ENCODE measurements at regions not wholly inside any gene's neighbourhood (a gene's known extent, or its start where the extent isn't known, plus 50 kb on each side); places are given as distances from the start of the nearest gene placed in this dataset.

DNA sequence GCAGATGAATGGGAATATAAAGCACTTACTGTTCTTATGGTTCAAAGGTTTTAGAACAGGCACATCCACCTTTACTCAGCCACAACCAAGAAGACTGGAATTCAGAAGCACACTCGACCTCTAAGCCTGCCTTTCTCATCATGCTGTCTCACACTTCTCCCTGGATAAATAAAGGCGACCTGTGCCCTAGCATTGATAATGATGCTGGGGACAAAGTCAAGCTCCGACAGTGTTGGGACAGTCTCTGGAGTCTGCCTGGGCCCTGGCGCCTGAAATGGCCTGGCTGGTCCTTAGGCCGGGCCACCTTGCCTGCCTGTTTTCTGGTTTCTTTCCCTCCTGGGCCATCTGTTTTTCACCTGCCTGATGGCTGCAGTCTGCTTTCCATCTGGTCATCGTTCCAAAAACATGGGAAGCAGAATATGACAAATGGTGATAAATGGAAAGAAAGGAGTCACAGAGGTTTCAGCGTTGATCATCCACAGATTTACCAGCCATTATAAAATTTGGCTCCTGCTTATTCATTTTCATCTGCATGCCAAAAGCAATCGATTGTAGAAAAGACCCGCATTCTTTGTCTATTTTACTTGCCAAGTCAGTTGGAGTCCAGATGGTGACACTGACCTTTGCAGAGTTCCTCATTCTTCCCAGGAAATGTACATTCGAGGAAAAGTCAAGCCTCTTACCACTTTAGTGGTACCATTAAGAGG lies 91.2 kb upstream of the KCNJ15 start:
- Histone ChIP-seq H3K27ac (ENCODE audit: insufficient read depth, low read length, poor library complexity, severe bottlenecking) (no peak overlapping the region), H3K4me1 (ENCODE audit: control insufficient read depth, insufficient read depth, low read length, poor library complexity, severe bottlenecking) (no peaks in the 10 kb centered on the region), H3K27me3 (replicated peaks; ENCODE audit: control insufficient read depth, insufficient read depth, low read length, poor library complexity, severe bottlenecking) (no peaks in the 10 kb centered on the region), H3K9me3 (ENCODE audit: control insufficient read depth, low read length) (no peaks in the 10 kb centered on the region), H3K4me3 (ENCODE audit: insufficient read depth, low read depth, low read length, poor library complexity, severe bottlenecking) (no peak overlapping the region), H3K36me3 (ENCODE audit: control insufficient read depth, insufficient read depth, low read length) (no peaks in the 10 kb centered on the region)
- no peak for DNase-seq

GRCh38 chr21:38166173-38166535 lies 90.6 kb upstream of the KCNJ15 start:
- H3K9me3 ChIP-seq (ENCODE audit: control insufficient read depth, low read length): no peaks in the 10 kb centered on the region
- DNase-seq: no peak
- H3K27ac ChIP-seq (ENCODE audit: insufficient read depth, low read length, poor library complexity, severe bottlenecking): no peak overlapping the region

GRCh38 chr21:38167345-38167744 lies 89.4 kb upstream of the KCNJ15 start:
- Histone ChIP-seq H3K4me1 (ENCODE audit: control insufficient read depth, insufficient read depth, low read length, poor library complexity, severe bottlenecking) (no peaks in the 10 kb centered on the region), H3K27me3 (replicated peaks; ENCODE audit: control insufficient read depth, insufficient read depth, low read length, poor library complexity, severe bottlenecking) (no peaks in the 10 kb centered on the region), H3K4me3 (ENCODE audit: insufficient read depth, low read depth, low read length, poor library complexity, severe bottlenecking) (no peak overlapping the region), H3K9me3 (ENCODE audit: control insufficient read depth, low read length) (no peaks in the 10 kb centered on the region), H3K36me3 (ENCODE audit: control insufficient read depth, insufficient read depth, low read length) (no peaks in the 10 kb centered on the region), H3K27ac (ENCODE audit: insufficient read depth, low read length, poor library complexity, severe bottlenecking) (no peak overlapping the region)
- no peak for DNase-seq

More at GRCh38 chr21:38166173-38166535, 90.6 kb upstream of the KCNJ15 start:
- Histone ChIP-seq H3K27me3 (replicated peaks; ENCODE audit: control insufficient read depth, insufficient read depth, low read length, poor library complexity, severe bottlenecking) (no peaks in the 10 kb centered on the region), H3K36me3 (ENCODE audit: control insufficient read depth, insufficient read depth, low read length) (no peaks in the 10 kb centered on the region), H3K4me3 (ENCODE audit: insufficient read depth, low read depth, low read length, poor library complexity, severe bottlenecking) (no peak overlapping the region), H3K4me1 (ENCODE audit: control insufficient read depth, insufficient read depth, low read length, poor library complexity, severe bottlenecking) (no peaks in the 10 kb centered on the region)

- no peak for DNase-seq
Measured at GRCh38 chr21:38170283-38170682, 86.5 kb upstream of the KCNJ15 start.

GRCh38 chr21:38170704-38171682 lies 85.8 kb upstream of the KCNJ15 start:
- H3K27me3 ChIP-seq (replicated peaks; ENCODE audit: control insufficient read depth, insufficient read depth, low read length, poor library complexity, severe bottlenecking): no peaks in the 10 kb centered on the region
- no peaks in the 10 kb centered on the region for H3K36me3 ChIP-seq (ENCODE audit: control insufficient read depth, insufficient read depth, low read length)
- no peak overlapping the region for H3K27ac ChIP-seq (ENCODE audit: insufficient read depth, low read length, poor library complexity, severe bottlenecking)
- H3K9me3 ChIP-seq (ENCODE audit: control insufficient read depth, low read length): no peaks in the 10 kb centered on the region
- DNase-seq: no peak
- H3K4me1 ChIP-seq (ENCODE audit: control insufficient read depth, insufficient read depth, low read length, poor library complexity, severe bottlenecking): no peaks in the 10 kb centered on the region
- no peak overlapping the region for H3K4me3 ChIP-seq (ENCODE audit: insufficient read depth, low read depth, low read length, poor library complexity, severe bottlenecking)

More at GRCh38 chr21:38170283-38170682, 86.5 kb upstream of the KCNJ15 start:
- Histone ChIP-seq H3K27ac (ENCODE audit: insufficient read depth, low read length, poor library complexity, severe bottlenecking) (no peak overlapping the region), H3K36me3 (ENCODE audit: control insufficient read depth, insufficient read depth, low read length) (no peaks in the 10 kb centered on the region), H3K9me3 (ENCODE audit: control insufficient read depth, low read length) (no peaks in the 10 kb centered on the region), H3K4me3 (ENCODE audit: insufficient read depth, low read depth, low read length, poor library complexity, severe bottlenecking) (no peak overlapping the region), H3K27me3 (replicated peaks; ENCODE audit: control insufficient read depth, insufficient read depth, low read length, poor library complexity, severe bottlenecking) (no peaks in the 10 kb centered on the region), H3K4me1 (ENCODE audit: control insufficient read depth, insufficient read depth, low read length, poor library complexity, severe bottlenecking) (no peaks in the 10 kb centered on the region)

DNA sequence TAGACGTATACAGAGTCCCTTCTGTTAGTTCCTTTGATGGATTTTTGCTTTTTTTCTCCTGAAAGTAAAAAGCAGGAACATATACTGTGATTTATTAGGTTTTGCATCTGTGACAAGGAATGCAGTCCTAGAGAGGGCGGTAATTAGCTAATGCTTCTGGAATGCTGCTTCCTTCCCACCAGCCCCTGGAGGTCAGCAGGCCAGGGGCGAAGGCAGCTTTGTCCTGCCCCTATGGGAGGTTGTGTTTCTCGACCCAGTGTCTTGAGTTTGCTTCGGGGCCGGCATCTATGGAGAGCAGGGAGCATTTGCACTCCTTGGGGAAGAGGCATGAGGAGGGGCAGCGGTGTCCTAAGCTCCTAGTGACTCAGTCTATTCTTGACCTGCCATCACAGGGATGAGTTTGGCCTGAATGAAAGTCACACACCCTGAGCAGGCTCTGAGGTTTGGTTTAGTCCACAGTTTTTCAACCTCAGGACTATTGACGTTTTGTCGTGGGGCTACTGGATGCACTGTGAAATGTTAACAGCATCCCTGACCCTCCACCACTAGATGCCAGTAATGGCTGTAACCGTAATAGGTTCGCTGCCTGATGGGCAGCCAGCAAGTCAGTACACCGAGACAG lies 85.0 kb upstream of the KCNJ15 start:
- Histone ChIP-seq H3K27ac (ENCODE audit: insufficient read depth, low read length, poor library complexity, severe bottlenecking) (no peak overlapping the region), H3K9me3 (ENCODE audit: control insufficient read depth, low read length) (no peaks in the 10 kb centered on the region), H3K27me3 (replicated peaks; ENCODE audit: control insufficient read depth, insufficient read depth, low read length, poor library complexity, severe bottlenecking) (no peaks in the 10 kb centered on the region), H3K4me3 (ENCODE audit: insufficient read depth, low read depth, low read length, poor library complexity, severe bottlenecking) (no peak overlapping the region), H3K4me1 (ENCODE audit: control insufficient read depth, insufficient read depth, low read length, poor library complexity, severe bottlenecking) (no peaks in the 10 kb centered on the region), H3K36me3 (ENCODE audit: control insufficient read depth, insufficient read depth, low read length) (no peaks in the 10 kb centered on the region)
- DNase-seq: no peak

GRCh38 chr21:38173276-38174035 lies 83.3 kb upstream of the KCNJ15 start:
- no peak overlapping the region for H3K27ac ChIP-seq (ENCODE audit: insufficient read depth, low read length, poor library complexity, severe bottlenecking)
- H3K9me3 ChIP-seq (ENCODE audit: control insufficient read depth, low read length): no peaks in the 10 kb centered on the region
- no peak for DNase-seq
- H3K27me3 ChIP-seq (replicated peaks; ENCODE audit: control insufficient read depth, insufficient read depth, low read length, poor library complexity, severe bottlenecking): no peaks in the 10 kb centered on the region
- no peak overlapping the region for H3K4me3 ChIP-seq (ENCODE audit: insufficient read depth, low read depth, low read length, poor library complexity, severe bottlenecking)
- no peaks in the 10 kb centered on the region for H3K4me1 ChIP-seq (ENCODE audit: control insufficient read depth, insufficient read depth, low read length, poor library complexity, severe bottlenecking)
- no peaks in the 10 kb centered on the region for H3K36me3 ChIP-seq (ENCODE audit: control insufficient read depth, insufficient read depth, low read length)

- H3K9me3 ChIP-seq (ENCODE audit: control insufficient read depth, low read length): no peaks in the 10 kb centered on the region
- no peak for DNase-seq
Measured at GRCh38 chr21:38175306-38175705, 81.5 kb upstream of the KCNJ15 start.

DNA sequence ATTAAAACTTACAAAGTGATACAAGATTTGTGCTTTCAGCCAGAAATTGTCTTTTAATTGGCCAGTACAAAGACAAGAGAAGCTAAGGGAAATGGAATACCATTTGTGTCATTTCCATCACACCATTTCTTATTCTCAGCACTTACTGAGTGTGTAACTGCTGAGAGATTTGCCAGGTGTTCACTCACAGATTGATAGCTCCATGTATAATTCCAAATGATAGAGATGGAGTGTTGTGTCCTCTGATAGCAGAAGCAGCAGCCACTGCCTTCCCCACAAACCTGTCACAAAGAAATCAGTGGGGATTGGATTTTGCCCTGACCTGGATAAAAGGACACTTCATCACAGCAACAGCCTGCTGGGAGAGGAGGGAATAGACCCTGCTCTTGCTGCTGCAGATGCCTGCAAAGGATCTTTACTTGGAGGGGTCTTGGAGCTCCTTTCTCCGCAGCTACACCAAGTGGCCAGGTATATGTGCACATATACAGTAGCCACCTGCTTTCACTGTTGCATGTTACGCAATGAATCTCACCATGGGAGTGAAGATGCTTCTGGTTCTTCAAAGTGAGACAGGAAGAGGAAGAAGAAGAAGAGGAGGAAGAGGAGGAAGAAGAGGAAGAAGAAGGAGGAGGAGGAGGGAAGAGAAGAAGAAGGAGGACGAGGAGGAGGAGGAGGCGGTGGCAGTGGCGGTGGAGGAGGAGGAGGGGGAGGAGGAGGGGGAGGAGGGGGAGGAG lies 78.7 kb upstream of the KCNJ15 start:
- H3K9me3 ChIP-seq (ENCODE audit: control insufficient read depth, low read length): no peaks in the 10 kb centered on the region
- DNase-seq: no peak
- H3K27ac ChIP-seq (ENCODE audit: insufficient read depth, low read length, poor library complexity, severe bottlenecking): no peak overlapping the region
- no peak overlapping the region for H3K4me3 ChIP-seq (ENCODE audit: insufficient read depth, low read depth, low read length, poor library complexity, severe bottlenecking)
- no peaks in the 10 kb centered on the region for H3K36me3 ChIP-seq (ENCODE audit: control insufficient read depth, insufficient read depth, low read length)
- H3K4me1 ChIP-seq (ENCODE audit: control insufficient read depth, insufficient read depth, low read length, poor library complexity, severe bottlenecking): no peaks in the 10 kb centered on the region
- H3K27me3 ChIP-seq (replicated peaks; ENCODE audit: control insufficient read depth, insufficient read depth, low read length, poor library complexity, severe bottlenecking): no peaks in the 10 kb centered on the region

More at GRCh38 chr21:38175306-38175705, 81.5 kb upstream of the KCNJ15 start:
- H3K4me3 ChIP-seq (ENCODE audit: insufficient read depth, low read depth, low read length, poor library complexity, severe bottlenecking): no peak overlapping the region
- H3K27ac ChIP-seq (ENCODE audit: insufficient read depth, low read length, poor library complexity, severe bottlenecking): no peak overlapping the region
- H3K27me3 ChIP-seq (replicated peaks; ENCODE audit: control insufficient read depth, insufficient read depth, low read length, poor library complexity, severe bottlenecking): no peaks in the 10 kb centered on the region
- no peaks in the 10 kb centered on the region for H3K4me1 ChIP-seq (ENCODE audit: control insufficient read depth, insufficient read depth, low read length, poor library complexity, severe bottlenecking)
- no peaks in the 10 kb centered on the region for H3K36me3 ChIP-seq (ENCODE audit: control insufficient read depth, insufficient read depth, low read length)

All from effector memory CD4-positive, alpha-beta T cell (primary cell).